GM12864 (cell line): ENCODE measurements at regions not wholly inside any gene's neighbourhood (a gene's known extent, or its start where the extent isn't known, plus 50 kb on each side); places are given as distances from the start of the nearest gene placed in this dataset.

Source experiments
- DNase-seq: peaks from one replicate; pipeline ENCODE4 v3.0.0-alpha.2; 2011; ENCODE audit warnings: low read depth
- H3K4me3 ChIP-seq: 2 replicates; pipeline ENCODE4 v1.5.1; 2011; ENCODE audit warnings: mild to moderate bottlenecking, low read depth, low read length, control low read depth
- TF ChIP-seq, protein P1 (sequence below): IDR thresholded peaks from 2 replicates; pipeline ENCODE4 v1.5.1; 2011; ENCODE audit warnings: low read depth, mild to moderate bottlenecking, moderate library complexity, low read length, control low read depth, inconsistent platforms; ENCODE audit errors: missing control alignments

DNA sequence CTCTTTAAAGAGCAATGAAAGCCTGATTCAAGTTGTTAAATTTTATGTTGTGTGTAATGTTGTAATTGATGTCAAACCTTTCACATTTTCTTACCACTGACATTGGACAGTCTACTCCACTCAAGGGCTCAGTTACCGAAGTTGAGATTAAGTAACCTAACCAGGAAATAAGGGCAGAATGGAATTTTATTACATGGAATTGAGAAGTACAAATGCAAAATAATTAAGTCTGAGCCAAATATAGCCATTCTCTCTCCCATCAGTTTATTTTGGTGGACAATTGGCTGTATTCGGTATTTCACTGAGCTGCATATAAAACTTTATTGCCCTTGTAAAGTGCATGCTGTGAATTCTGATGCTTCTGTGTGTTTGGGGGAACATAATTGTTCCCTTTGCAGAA lies 231.5 kb downstream of the TTC32 start:
- no peak overlapping the region for H3K4me3 ChIP-seq
- DNase-seq = no peak

GRCh38 chr2:19669559-19669958 lies 232.2 kb downstream of the TTC32 start:
- TF ChIP-seq, protein P1, sequence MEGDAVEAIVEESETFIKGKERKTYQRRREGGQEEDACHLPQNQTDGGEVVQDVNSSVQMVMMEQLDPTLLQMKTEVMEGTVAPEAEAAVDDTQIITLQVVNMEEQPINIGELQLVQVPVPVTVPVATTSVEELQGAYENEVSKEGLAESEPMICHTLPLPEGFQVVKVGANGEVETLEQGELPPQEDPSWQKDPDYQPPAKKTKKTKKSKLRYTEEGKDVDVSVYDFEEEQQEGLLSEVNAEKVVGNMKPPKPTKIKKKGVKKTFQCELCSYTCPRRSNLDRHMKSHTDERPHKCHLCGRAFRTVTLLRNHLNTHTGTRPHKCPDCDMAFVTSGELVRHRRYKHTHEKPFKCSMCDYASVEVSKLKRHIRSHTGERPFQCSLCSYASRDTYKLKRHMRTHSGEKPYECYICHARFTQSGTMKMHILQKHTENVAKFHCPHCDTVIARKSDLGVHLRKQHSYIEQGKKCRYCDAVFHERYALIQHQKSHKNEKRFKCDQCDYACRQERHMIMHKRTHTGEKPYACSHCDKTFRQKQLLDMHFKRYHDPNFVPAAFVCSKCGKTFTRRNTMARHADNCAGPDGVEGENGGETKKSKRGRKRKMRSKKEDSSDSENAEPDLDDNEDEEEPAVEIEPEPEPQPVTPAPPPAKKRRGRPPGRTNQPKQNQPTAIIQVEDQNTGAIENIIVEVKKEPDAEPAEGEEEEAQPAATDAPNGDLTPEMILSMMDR = no peak
- no peak for DNase-seq
- no peak overlapping the region for H3K4me3 ChIP-seq

More for the DNA sequence above, 231.5 kb downstream of the TTC32 start:
- TF ChIP-seq, protein P1 = no peak

GRCh38 chr2:19669126-19669525 lies 232.7 kb downstream of the TTC32 start:
- no peak for DNase-seq
- TF ChIP-seq, protein P1 = no peak
- H3K4me3 ChIP-seq = no peak overlapping the region

DNA sequence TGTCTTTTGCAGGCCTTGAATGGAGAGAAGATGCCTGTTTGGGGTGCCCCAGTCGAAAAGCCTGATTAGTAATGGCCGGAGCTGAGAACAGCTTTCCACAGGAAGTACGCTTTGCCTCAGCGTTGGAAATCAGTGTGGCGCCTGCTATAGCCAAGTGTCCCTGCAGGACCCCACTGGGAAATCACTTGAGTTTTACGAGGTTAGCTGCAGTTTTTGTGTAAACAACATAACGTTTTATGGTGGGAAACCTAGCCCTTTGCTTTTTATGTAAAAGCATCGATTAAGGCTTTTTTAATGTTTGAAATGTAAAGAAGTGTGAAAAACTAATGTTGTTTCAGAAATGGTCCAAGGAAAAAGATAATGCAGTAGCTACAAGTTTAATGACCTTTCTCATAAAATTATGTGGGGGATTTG lies 234.2 kb downstream of the TTC32 start:
- DNase-seq = no peak
- TF ChIP-seq, protein P1 = no peak
- no peak overlapping the region for H3K4me3 ChIP-seq

GRCh38 chr2:19667085-19667484 lies 234.7 kb downstream of the TTC32 start:
- TF ChIP-seq, protein P1 = no peak
- H3K4me3 ChIP-seq = no peak overlapping the region
- DNase-seq = no peak

- DNase-seq = no peak
- TF ChIP-seq, protein P1 = no peak
- no peak overlapping the region for H3K4me3 ChIP-seq
Measured at GRCh38 chr2:19664646-19665045, 237.1 kb downstream of the TTC32 start.

- no peak for DNase-seq
- TF ChIP-seq, protein P1 = no peak
- H3K4me3 ChIP-seq = no peak overlapping the region
Measured at GRCh38 chr2:19659024-19659792, 242.6 kb downstream of the TTC32 start.
